GM23338 (cell line): ENCODE measurements at regions not wholly inside any gene's neighbourhood (a gene's known extent, or its start where the extent isn't known, plus 50 kb on each side); places are given as distances from the start of the nearest gene placed in this dataset.

ENCODE experiments used
- ATAC-seq: fragments of 200-7000 bp; cut with Tn5 transposase; 3 replicates; pipeline ENCODE4 v1.9.1; 2020
- DNase-seq: peaks from one replicate; pipeline ENCODE4 v3.0.0-alpha.2; 2015; ENCODE audit warnings: low spot score
- H2AFZ ChIP-seq: fragments of 200-600 bp; sonication (generic); 2 replicates; pipeline ENCODE4 v1.8.0; 2016; ENCODE audit warnings: antibody characterized with exemption, mild to moderate bottlenecking, moderate library complexity
- H3F3A ChIP-seq: fragments of 200-600 bp; sonication (generic); replicated peaks from 2 replicates; pipeline ENCODE4 v1.8.0; 2017; ENCODE audit warnings: antibody characterized with exemption, mixed run types, low read depth
- H3K27ac ChIP-seq: fragments of 200-600 bp; sonication (generic); 2 replicates; pipeline ENCODE4 v1.6.1; 2016; ENCODE audit warnings: low read depth
- H3K27me3 ChIP-seq: fragments of 200-600 bp; sonication (generic); 2 replicates; pipeline ENCODE4 v1.8.0; 2016; ENCODE audit warnings: mild to moderate bottlenecking, mixed run types, moderate library complexity; ENCODE audit not compliant: insufficient read depth
- H3K36me3 ChIP-seq: fragments of 200-600 bp; sonication (generic); 2 replicates; pipeline ENCODE4 v1.8.0; 2016; ENCODE audit warnings: mild to moderate bottlenecking; ENCODE audit not compliant: insufficient read depth
- H3K4me1 ChIP-seq: fragments of 200-600 bp; sonication (generic); 2 replicates; pipeline ENCODE4 v1.8.0; 2016; ENCODE audit warnings: mild to moderate bottlenecking, moderate library complexity; ENCODE audit not compliant: insufficient read depth
- H3K4me2 ChIP-seq: fragments of 200-600 bp; sonication (generic); 2 replicates; pipeline ENCODE4 v1.7.1; 2017; ENCODE audit warnings: mixed run types
- H3K4me3 ChIP-seq: fragments of 200-600 bp; sonication (generic); 2 replicates; pipeline ENCODE4 v1.6.1; 2016; ENCODE audit warnings: mixed run types
- H3K79me2 ChIP-seq: fragments of 200-600 bp; sonication (generic); replicated peaks from 2 replicates; pipeline ENCODE4 v1.8.0; 2017; ENCODE audit warnings: mild to moderate bottlenecking; ENCODE audit not compliant: insufficient read depth
- H3K9me2 ChIP-seq: fragments of 200-600 bp; sonication (generic); 2 replicates; pipeline ENCODE4 v1.8.0; 2017; ENCODE audit not compliant: insufficient read depth
- H4K20me1 ChIP-seq: fragments of 200-600 bp; sonication (generic); replicated peaks from 2 replicates; pipeline ENCODE4 v1.8.0; 2017; ENCODE audit warnings: mild to moderate bottlenecking; ENCODE audit not compliant: insufficient read depth
- H3K27ac Mint-ChIP-seq: 2 replicates; pipeline ENCODE4 v1.8.0; 2020; ENCODE audit warnings: inconsistent platforms, mild to moderate bottlenecking, moderate library complexity, mixed read lengths
- H3K27me3 Mint-ChIP-seq: 3 replicates; pipeline ENCODE4 v1.8.0; 2022; ENCODE audit warnings: low read depth, mild to moderate bottlenecking, moderate library complexity, mixed read lengths, inconsistent platforms; ENCODE audit not compliant: insufficient read depth, poor library complexity
- H3K36me3 Mint-ChIP-seq: 3 replicates; pipeline ENCODE4 v1.8.0; 2021; ENCODE audit warnings: low read depth, mild to moderate bottlenecking, inconsistent platforms, moderate library complexity, mixed read lengths
- H3K4me1 Mint-ChIP-seq: 3 replicates; pipeline ENCODE4 v1.8.0; 2020; ENCODE audit warnings: mild to moderate bottlenecking, inconsistent platforms, mixed read lengths
- H3K4me3 Mint-ChIP-seq: 3 replicates; pipeline ENCODE4 v1.8.0; 2021; ENCODE audit warnings: moderate library complexity, mild to moderate bottlenecking, inconsistent platforms, mixed read lengths
- H3K9me3 Mint-ChIP-seq: 3 replicates; pipeline ENCODE4 v1.8.0; 2020; ENCODE audit warnings: moderate library complexity, mild to moderate bottlenecking, inconsistent platforms, mixed read lengths
- CREB1 ChIP-seq: fragments of 250-450 bp; sonication (Bioruptor Pico); IDR thresholded peaks from 2 replicates; pipeline ENCODE4 v1.5.0; 2020; ENCODE audit warnings: low read depth, mild to moderate bottlenecking, moderate library complexity
- CTCF ChIP-seq, 2 experiments: fragments of 200-600 bp in 1 of 2; sonication (generic) in 1 of 2; conservative IDR thresholded peaks; 2 replicates each; pipeline versions ENCODE4 v1.5.1 to v1.6.1; 2016 to 2017; ENCODE audit warnings: antibody characterized with exemption in 2 of 2, low read depth in 2 of 2, mild to moderate bottlenecking in 2 of 2, moderate library complexity in 1 of 2
- ETS1 ChIP-seq: IDR thresholded peaks from 2 replicates; pipeline ENCODE4 v1.6.1; 2016; ENCODE audit warnings: antibody characterized with exemption
- EZH2 ChIP-seq: fragments of 200-600 bp; sonication (generic); IDR thresholded peaks from one replicate; pipeline ENCODE4 v1.8.0; 2017; ENCODE audit warnings: antibody characterized with exemption, mild to moderate bottlenecking, low read depth; ENCODE audit not compliant: unreplicated experiment
- EZH2phosphoT487 ChIP-seq: fragments of 200-600 bp; sonication (generic); IDR thresholded peaks from one replicate; pipeline ENCODE4 v1.8.1; 2018; ENCODE audit warnings: antibody characterized with exemption; ENCODE audit not compliant: unreplicated experiment
- JUNB ChIP-seq: IDR thresholded peaks from one replicate; pipeline ENCODE4 v1.6.1; 2016; ENCODE audit warnings: antibody characterized with exemption; ENCODE audit not compliant: unreplicated experiment
- NANOG ChIP-seq: IDR thresholded peaks from 2 replicates; pipeline ENCODE4 v1.6.1; 2016; ENCODE audit warnings: antibody characterized with exemption, borderline replicate concordance
- POLR2AphosphoS5 ChIP-seq: IDR thresholded peaks from 2 replicates; pipeline ENCODE4 v1.6.1; 2016; ENCODE audit warnings: antibody characterized with exemption, low read depth
- REST ChIP-seq: IDR thresholded peaks from one replicate; pipeline ENCODE4 v1.6.1; 2018; ENCODE audit warnings: antibody characterized with exemption; ENCODE audit not compliant: unreplicated experiment
- STAT1 ChIP-seq: IDR thresholded peaks from one replicate; pipeline ENCODE4 v1.6.1; 2016; ENCODE audit warnings: antibody characterized with exemption; ENCODE audit not compliant: unreplicated experiment
- ZNF331 ChIP-seq: fragments of 250-450 bp; sonication (Bioruptor Pico); IDR thresholded peaks from 2 replicates; pipeline ENCODE4 v1.5.0; 2020; ENCODE audit warnings: low read depth, mild to moderate bottlenecking, moderate library complexity

- TF ChIP-seq CTCF (conservative IDR thresholded peaks at IDR 0.05; ENCODE audit: low read depth in 2 of 2) (no peak), POLR2AphosphoS5 (no peak), CREB1 (CRISPR knock-in tag) (no peak), JUNB (no peak)
Measured at GRCh38 chr5:105581988-105582690, 2019.5 kb upstream of the NUDT12 start (continued).

GRCh38 chr5:105573575-105573974 is 2011.0 kb upstream of the NUDT12 start:
- Histone ChIP-seq H2AFZ (no peak overlapping the region), H3K9me2 (no peaks in the 10 kb centered on the region), H3K79me2 (no peaks in the 10 kb centered on the region), H3K27ac (no peak overlapping the region), H4K20me1 (no peaks in the 10 kb centered on the region), H3K4me3 (no peak overlapping the region), H3K4me2 (no peak overlapping the region), H3K36me3 (no peaks in the 10 kb centered on the region), H3K27me3 (no peaks in the 10 kb centered on the region), H3K4me1 (no peaks in the 10 kb centered on the region), H3F3A (no peaks in the 10 kb centered on the region)
- Mint-ChIP-seq H3K36me3 (0 out of 3 replicates have a peak, but pooled peaks cover 2% of the 10 kb centered on the region), H3K9me3 (no peaks in the 10 kb centered on the region; the same call in 2 of the 3 replicates), H3K27me3 (no peaks in the 10 kb centered on the region), H3K4me3 (no peak overlapping the region), H3K27ac (no peak overlapping the region), H3K4me1 (no peaks in the 10 kb centered on the region)
- DNase-seq (no peak), ATAC-seq (no peak)
- TF ChIP-seq ETS1 (no peak), EZH2phosphoT487 (no peak), REST (no peak), EZH2 (no peak), ZNF331 (CRISPR knock-in tag) (no peak), STAT1 (no peak), CTCF (conservative IDR thresholded peaks at IDR 0.05; ENCODE audit: low read depth in 2 of 2) (no peak), NANOG (no peak), CREB1 (CRISPR knock-in tag) (no peak)
